ENCODE measurements at regions not wholly inside any gene's neighbourhood (a gene's known extent, or its start where the extent isn't known, plus 50 kb on each side); places are given as distances from the start of the nearest gene placed in this dataset.

GRCh38 chr20:19835533-19836222 is 77.6 kb downstream of the RIN2 start:
- ChIA-PET POLR2A (ENCODE audit: unreplicated experiment) (no interaction called here), CTCF (interaction anchor here (0.6 kb wide), 1 partner anchor 867 kb away, joined by 3 read pairs; no protein-coding TSS in a partner anchor)
- intact Hi-C loops (cut with micrococcal nuclease; ENCODE audit: unreplicated experiment) = no loop called here
- no peak for DNase-seq
- no peak overlapping the region for H3K4me2 ChIP-seq
- no peaks in the 10 kb centered on the region for H3F3A ChIP-seq (ENCODE audit: insufficient read depth, low read depth)
- no peaks in the 10 kb centered on the region for H3K79me2 ChIP-seq (ENCODE audit: low read depth)
- H3K4me1 ChIP-seq (replicated peaks; ENCODE audit: insufficient read depth) = no peaks in the 10 kb centered on the region
- TF ChIP-seq CTCF (conservative IDR thresholded peaks at IDR 0.05) (no peak), EZH2 (IDR thresholded peaks at IDR 0.05; ENCODE audit: low read depth) (no peak)
- H2AFZ ChIP-seq = no peak overlapping the region
- no peak overlapping the region for H3K27ac ChIP-seq
- H4K20me1 ChIP-seq (ENCODE audit: insufficient read depth) = no peaks in the 10 kb centered on the region
- no peak overlapping the region for H3K4me3 ChIP-seq
- no peaks in the 10 kb centered on the region for H3K36me3 ChIP-seq (ENCODE audit: low read depth)
- no peaks in the 10 kb centered on the region for H3K9me3 ChIP-seq (ENCODE audit: insufficient read depth, low read depth)
- BruUV-seq (replicated peaks) = no TSS peak
- H3K27me3 ChIP-seq (ENCODE audit: insufficient read depth, low read depth) = no peaks in the 10 kb centered on the region
- H3K9me2 ChIP-seq (ENCODE audit: insufficient read depth) = no peaks in the 10 kb centered on the region

DNA sequence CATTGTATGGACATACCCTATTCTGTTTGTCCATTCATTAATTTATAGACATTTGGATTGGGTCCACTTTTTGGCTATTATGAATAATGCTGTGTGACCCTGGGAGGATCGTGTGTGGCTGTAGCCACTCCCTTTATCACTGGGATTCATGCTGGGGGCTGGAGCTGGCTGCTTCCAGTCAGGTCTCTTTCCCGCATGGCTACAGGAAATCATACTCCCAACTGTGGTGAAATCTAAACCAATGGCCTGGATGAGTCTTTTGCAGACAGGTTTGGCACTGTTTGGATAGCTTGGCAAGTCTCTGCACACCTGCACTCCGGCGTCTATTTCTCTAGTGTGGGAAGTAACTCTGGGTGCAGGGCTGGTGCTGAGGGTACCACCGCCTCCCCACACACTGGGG is 80.4 kb downstream of the RIN2 start:
- POLR2A ChIA-PET (ENCODE audit: unreplicated experiment) = no interaction called here
- Histone ChIP-seq H2AFZ (no peak overlapping the region), H3K27ac (no peak overlapping the region)

GRCh38 chr20:19839053-19839452 is 81.0 kb downstream of the RIN2 start:
- Histone ChIP-seq H4K20me1 (ENCODE audit: insufficient read depth) (no peaks in the 10 kb centered on the region), H3K4me3 (no peak overlapping the region), H3K4me1 (replicated peaks; ENCODE audit: insufficient read depth) (no peaks in the 10 kb centered on the region), H3F3A (ENCODE audit: insufficient read depth, low read depth) (no peaks in the 10 kb centered on the region), H3K79me2 (ENCODE audit: low read depth) (no peaks in the 10 kb centered on the region), H3K9me3 (ENCODE audit: insufficient read depth, low read depth) (peaks cover 9% of the 10 kb centered on the region), H3K27ac (no peak overlapping the region), H3K4me2 (no peak overlapping the region), H3K36me3 (ENCODE audit: low read depth) (0 out of 2 replicates have a peak, but pooled peaks cover 4% of the 10 kb centered on the region), H3K27me3 (ENCODE audit: insufficient read depth, low read depth) (no peaks in the 10 kb centered on the region), H2AFZ (no peak overlapping the region), H3K9me2 (ENCODE audit: insufficient read depth) (no peaks in the 10 kb centered on the region)
- ChIA-PET CTCF (no interaction called here), POLR2A (ENCODE audit: unreplicated experiment) (no interaction called here)
- no peak for DNase-seq
- no TSS peak for BruUV-seq (replicated peaks)
- intact Hi-C loops (cut with micrococcal nuclease; ENCODE audit: unreplicated experiment) = no loop called here
- TF ChIP-seq EZH2 (IDR thresholded peaks at IDR 0.05; ENCODE audit: low read depth) (no peak), CTCF (conservative IDR thresholded peaks at IDR 0.05) (no peak)

More for the DNA sequence above, 80.4 kb downstream of the RIN2 start:
- H3K79me2 ChIP-seq (ENCODE audit: low read depth) = no peaks in the 10 kb centered on the region
- H3K4me1 ChIP-seq (replicated peaks; ENCODE audit: insufficient read depth) = no peaks in the 10 kb centered on the region
- H3K36me3 ChIP-seq (ENCODE audit: low read depth) = 0 out of 2 replicates have a peak, but pooled peaks cover 4% of the 10 kb centered on the region
- intact Hi-C loops (cut with micrococcal nuclease; ENCODE audit: unreplicated experiment) = no loop called here
- TF ChIP-seq EZH2 (IDR thresholded peaks at IDR 0.05; ENCODE audit: low read depth) = no peak
- no peak for TF ChIP-seq CTCF (conservative IDR thresholded peaks at IDR 0.05)
- H3K4me2 ChIP-seq = no peak overlapping the region
- H3K9me3 ChIP-seq (ENCODE audit: insufficient read depth, low read depth) = peaks cover 9% of the 10 kb centered on the region
- H3K27me3 ChIP-seq (ENCODE audit: insufficient read depth, low read depth) = no peaks in the 10 kb centered on the region
- H4K20me1 ChIP-seq (ENCODE audit: insufficient read depth) = no peaks in the 10 kb centered on the region
- BruUV-seq (replicated peaks) = no TSS peak
- no peaks in the 10 kb centered on the region for H3F3A ChIP-seq (ENCODE audit: insufficient read depth, low read depth)
- CTCF ChIA-PET = no interaction called here
- no peak overlapping the region for H3K4me3 ChIP-seq
- H3K9me2 ChIP-seq (ENCODE audit: insufficient read depth) = no peaks in the 10 kb centered on the region
- DNase-seq = no peak
